Aorta (tissue), 5 donors: ENCODE measurements at regions not wholly inside any gene's neighbourhood (a gene's known extent, or its start where the extent isn't known, plus 50 kb on each side); places are given as distances from the start of the nearest gene placed in this dataset.

Source experiments
- ATAC-seq: fragments of 200-7000 bp; cut with Tn5 transposase; one replicate; pipeline ENCODE4 v1.9.1; 2022; ENCODE audit warnings: moderate library complexity; ENCODE audit not compliant: low FRiP score
- DNase-seq, 2 donors: peaks; one replicate each; pipeline ENCODE4 v3.0.0-alpha.2; 2020
- H3K27ac ChIP-seq, 2 donors: one replicate each; pipeline ENCODE4 v1.5.1; 2013; ENCODE audit warnings: low read length in 2 of 2, mild to moderate bottlenecking in 2 of 2, moderate library complexity in 2 of 2, control low read depth in 1 of 2, inconsistent platforms in 1 of 2, low read depth in 1 of 2
- H3K27me3 ChIP-seq, 2 donors: one replicate each; pipeline ENCODE4 v1.6.1; 2013; ENCODE audit warnings: control low read depth in 1 of 2, low read length in 1 of 2, mild to moderate bottlenecking in 1 of 2, moderate library complexity in 1 of 2; ENCODE audit not compliant: insufficient read depth in 2 of 2, control insufficient read depth in 1 of 2
- H3K36me3 ChIP-seq, 2 donors: one replicate each; pipeline ENCODE4 v1.6.1; 2013; ENCODE audit warnings: control low read depth in 1 of 2, low read length in 1 of 2, mild to moderate bottlenecking in 1 of 2; ENCODE audit not compliant: insufficient read depth in 2 of 2, control insufficient read depth in 1 of 2
- H3K4me1 ChIP-seq, 2 donors: one replicate each; pipeline ENCODE4 v1.6.1; 2013; ENCODE audit warnings: low read length in 2 of 2, control low read depth in 1 of 2, mild to moderate bottlenecking in 1 of 2, moderate library complexity in 1 of 2; ENCODE audit not compliant: insufficient read depth in 2 of 2, control insufficient read depth in 1 of 2
- H3K4me3 ChIP-seq, 2 donors: one replicate each; pipeline ENCODE4 v1.5.1; 2013; ENCODE audit warnings: low read length in 2 of 2, control low read depth in 1 of 2, mild to moderate bottlenecking in 1 of 2
- H3K9me3 ChIP-seq: one replicate; pipeline ENCODE4 v1.6.1; 2013; ENCODE audit warnings: mild to moderate bottlenecking, low read length; ENCODE audit not compliant: control insufficient read depth
- WGBS, 2 donors: extraction: QIAGEN DNeasy Blood & Tissue Kit; methylation state at CpG; one replicate each; pipeline ENCODE4 v1.1.7; 2013; 5-methylcytosine and 5-hydroxymethylcytosine counted together
- intact Hi-C, 2 donors: fragments of 100-400 bp; cut with DNase I; formaldehyde crosslinking; loops; one replicate each; pipeline versions ENCODE4 v1.14.2 to v1.15.0; 2022
- donor health status: healthy with polysubstance abuse.
- donor health status: Bipolar disorder and iron deficiency.
- donor health status: DM: no; HTN: no; CAD: no.
- donor health status: DM: no; HTN: no; CAD: no.
- donor health status: DM: yes; HTN: yes; CAD: no.

- Histone ChIP-seq H3K4me1 (peaks cover 0 to 3% of the 10 kb centered on the region in 2 donors), H3K4me3 (no peak overlapping the region), H3K9me3 (no peaks in the 10 kb centered on the region), H3K36me3 (no peaks in the 10 kb centered on the region), H3K27me3 (no peaks in the 10 kb centered on the region), H3K27ac (no peak overlapping the region)
- no peak for DNase-seq
- intact Hi-C loops = no loop called here
- 60 to 67% methylated on average over 4 of the region's 4 CpGs for WGBS, 2 donors
- no peak for ATAC-seq
Observed at GRCh38 chr12:91663744-91664143, 481.1 kb upstream of the DCN start.

DNA sequence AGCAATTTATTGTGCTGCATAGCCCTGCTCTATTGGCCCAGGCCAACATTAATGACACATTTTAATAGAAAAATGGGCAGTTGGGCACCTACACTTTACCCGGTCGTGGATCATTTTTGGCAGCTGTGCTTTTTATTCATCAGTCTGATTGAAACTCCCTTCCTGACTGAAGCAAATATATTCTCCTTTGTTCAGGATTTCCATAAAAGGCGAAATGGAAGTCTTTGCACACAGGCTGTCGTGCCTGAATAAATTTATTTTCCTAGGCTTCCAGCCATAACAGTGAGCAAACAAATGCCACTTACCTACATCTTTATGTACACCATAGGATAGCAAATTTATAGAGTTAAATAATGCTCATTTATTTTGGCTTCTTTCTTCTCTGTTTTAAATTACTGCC, 480.7 kb upstream of the DCN start:
- no peaks in the 10 kb centered on the region for H3K9me3 ChIP-seq
- H3K27ac ChIP-seq = no peak overlapping the region
- 26 to 30% methylated on average over 4 of the region's 4 CpGs for WGBS, 2 donors
- H3K4me3 ChIP-seq = no peak overlapping the region
- intact Hi-C loops = no loop called here
- H3K27me3 ChIP-seq = no peaks in the 10 kb centered on the region
- DNase-seq = no peak
- H3K4me1 ChIP-seq = peaks cover 0 to 3% of the 10 kb centered on the region in 2 donors
- H3K36me3 ChIP-seq = no peaks in the 10 kb centered on the region
- no peak for ATAC-seq

DNA sequence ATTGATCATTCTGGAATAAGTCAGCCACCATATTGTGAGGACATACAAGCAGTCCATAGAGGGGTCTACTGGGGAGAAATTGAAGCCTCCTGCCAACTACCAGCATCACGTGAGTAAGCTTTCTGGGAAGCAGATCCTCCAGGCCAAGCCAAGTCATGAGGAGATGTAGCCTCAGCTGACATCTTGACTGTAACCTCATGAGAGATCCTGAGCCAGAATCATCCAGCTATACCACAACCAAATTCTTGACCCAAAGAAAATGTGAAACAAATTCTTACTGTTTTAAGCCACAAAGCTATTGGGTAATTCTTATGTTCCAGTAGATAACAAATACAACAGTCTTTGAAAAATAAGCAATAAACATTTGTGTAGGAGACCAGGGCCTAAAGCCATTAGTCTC, 479.4 kb upstream of the DCN start:
- intact Hi-C loops = no loop called here
- 23 to 34% methylated on average over 1 of the region's 1 CpG for whole genome bisulfite sequencing, 2 donors
- ATAC-seq = no peak
- Histone ChIP-seq H3K36me3 (no peaks in the 10 kb centered on the region), H3K4me1 (peaks cover 0 to 3% of the 10 kb centered on the region in 2 donors), H3K27me3 (no peaks in the 10 kb centered on the region), H3K9me3 (no peaks in the 10 kb centered on the region), H3K27ac (no peak overlapping the region), H3K4me3 (no peak overlapping the region)
- no peak for DNase-seq

DNA sequence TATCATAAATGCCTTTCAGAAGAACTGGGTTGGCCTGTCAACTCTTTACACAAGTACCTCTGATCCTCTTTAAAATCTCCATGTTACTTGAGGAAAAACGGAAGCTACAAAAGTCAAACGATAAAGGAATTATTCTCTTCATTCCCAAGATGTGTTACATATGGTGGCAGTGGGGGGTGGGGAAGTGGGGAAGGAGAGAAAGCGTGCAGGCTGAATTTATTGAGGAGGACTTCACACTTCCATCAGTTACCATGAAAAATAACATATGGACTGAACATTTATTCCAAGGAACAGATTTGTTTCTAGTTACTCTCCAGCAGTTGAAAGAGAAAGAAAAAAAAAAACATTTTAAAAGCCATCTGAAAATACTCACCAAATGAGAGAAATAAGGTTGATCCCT, 474.4 kb upstream of the DCN start:
- ATAC-seq = no peak
- no peaks in the 10 kb centered on the region for H3K9me3 ChIP-seq

GRCh38 chr12:91655966-91656365, 473.3 kb upstream of the DCN start:
- no peak for ATAC-seq
- Histone ChIP-seq H3K36me3 (no peaks in the 10 kb centered on the region), H3K4me3 (no peak overlapping the region), H3K27me3 (no peaks in the 10 kb centered on the region), H3K9me3 (no peaks in the 10 kb centered on the region), H3K4me1 (no peaks in the 10 kb centered on the region), H3K27ac (no peak overlapping the region)
- WGBS, 2 donors = 89 to 91% methylated on average over 3 of the region's 3 CpGs
- intact Hi-C loops = no loop called here
- no peak for DNase-seq

More for the DNA sequence above, 474.4 kb upstream of the DCN start:
- no peak for DNase-seq
- WGBS, 2 donors = 64 to 76% methylated on average over 3 of the region's 3 CpGs
- Histone ChIP-seq H3K4me1 (peaks cover 0 to 2% of the 10 kb centered on the region in 2 donors), H3K27ac (no peak overlapping the region), H3K27me3 (no peaks in the 10 kb centered on the region), H3K4me3 (no peak overlapping the region), H3K36me3 (no peaks in the 10 kb centered on the region)
- intact Hi-C loops = no loop called here

DNA sequence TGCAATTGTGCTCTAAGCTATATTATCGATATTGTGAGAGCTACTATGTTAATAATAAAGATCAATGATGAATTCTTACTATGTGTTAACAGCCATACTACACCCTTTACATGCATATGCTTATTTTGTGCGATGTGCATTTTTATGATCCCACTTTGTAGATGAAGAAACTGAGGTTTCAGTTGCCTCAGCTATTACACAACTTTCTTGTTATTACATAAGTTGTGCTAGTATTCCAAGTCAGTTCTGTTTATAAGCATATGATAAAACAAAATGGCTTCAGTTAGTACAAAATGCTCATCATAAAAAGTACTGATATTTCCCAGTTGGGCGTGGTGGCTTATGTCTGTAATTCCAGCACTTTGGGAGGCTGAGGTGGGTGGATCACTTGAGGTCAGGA, 471.5 kb upstream of the DCN start:
- H3K9me3 ChIP-seq = no peaks in the 10 kb centered on the region
- DNase-seq (no peak), ATAC-seq (no peak)
- H3K4me3 ChIP-seq = no peak overlapping the region
- H3K4me1 ChIP-seq = no peaks in the 10 kb centered on the region
- H3K27ac ChIP-seq = no peak overlapping the region
- no peaks in the 10 kb centered on the region for H3K27me3 ChIP-seq
- intact Hi-C loops = no loop called here
- WGBS, 2 donors = 98 to 99% methylated on average over 3 of the region's 3 CpGs
- no peaks in the 10 kb centered on the region for H3K36me3 ChIP-seq

DNA sequence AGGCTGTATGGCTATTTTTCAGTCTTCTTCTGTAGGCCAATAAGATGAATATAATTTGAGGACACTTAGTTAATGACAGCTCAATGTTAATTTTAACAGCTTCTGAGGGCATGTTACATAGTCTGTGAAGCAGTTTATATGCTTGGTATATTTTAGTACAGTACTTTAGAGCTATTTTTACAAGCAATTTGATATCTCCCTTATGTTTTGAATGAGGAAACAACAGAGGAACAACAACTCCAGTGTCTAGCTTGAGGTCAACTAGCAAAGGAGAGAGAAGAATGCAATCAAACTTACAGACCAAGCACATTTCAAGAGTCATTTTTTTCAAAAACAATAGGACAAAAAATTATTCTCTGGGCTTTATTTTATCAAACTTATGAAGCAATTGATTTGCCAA, 469.1 kb upstream of the DCN start:
- Histone ChIP-seq H3K4me3 (no peak overlapping the region), H3K27ac (no peak overlapping the region), H3K36me3 (no peaks in the 10 kb centered on the region), H3K4me1 (no peaks in the 10 kb centered on the region), H3K27me3 (no peaks in the 10 kb centered on the region), H3K9me3 (no peaks in the 10 kb centered on the region)
- ATAC-seq (no peak), DNase-seq (no peak)
- intact Hi-C loops = no loop called here

GRCh38 chr12:91643763-91644162, 461.1 kb upstream of the DCN start:
- 87 to 92% methylated on average over 2 of the region's 2 CpGs for WGBS, 2 donors
- no peaks in the 10 kb centered on the region for H3K4me1 ChIP-seq
- no peaks in the 10 kb centered on the region for H3K36me3 ChIP-seq
- no peak for DNase-seq
- ATAC-seq = no peak
- H3K4me3 ChIP-seq = no peak overlapping the region
- peaks cover 0 to 2% of the 10 kb centered on the region in 2 donors for H3K27me3 ChIP-seq
- no peaks in the 10 kb centered on the region for H3K9me3 ChIP-seq
- intact Hi-C loops = no loop called here
- H3K27ac ChIP-seq = no peak overlapping the region

DNA sequence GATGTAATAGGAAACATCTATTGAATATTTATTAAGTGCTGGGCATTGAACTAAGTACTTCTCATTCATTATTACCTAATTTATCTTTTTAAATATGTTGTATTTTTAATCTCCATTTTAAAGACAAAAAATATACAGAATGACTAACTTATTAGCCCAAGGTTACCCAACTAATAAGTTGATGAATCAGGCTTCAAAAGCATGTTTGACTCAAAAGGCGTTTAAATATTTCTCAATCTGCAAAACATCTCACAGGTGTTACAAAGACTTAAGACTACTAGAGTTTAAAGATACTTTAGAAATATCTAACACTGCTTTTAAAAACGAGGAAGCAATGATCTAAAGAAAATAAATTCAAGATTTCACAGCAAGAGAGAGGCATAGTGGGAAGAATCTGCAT, 457.4 kb upstream of the DCN start:
- H3K27me3 ChIP-seq = peaks cover 0 to 2% of the 10 kb centered on the region in 2 donors
- no peaks in the 10 kb centered on the region for H3K9me3 ChIP-seq
- no peaks in the 10 kb centered on the region for H3K36me3 ChIP-seq
- no peak overlapping the region for H3K27ac ChIP-seq
- intact Hi-C loops = no loop called here
- DNase-seq (no peak), ATAC-seq (no peak)
- WGBS, 2 donors = 73 to 80% methylated on average over 2 of the region's 2 CpGs
- no peaks in the 10 kb centered on the region for H3K4me1 ChIP-seq
- H3K4me3 ChIP-seq = no peak overlapping the region
